ENCODE measurements at regions not wholly inside any gene's neighbourhood (a gene's known extent, or its start where the extent isn't known, plus 50 kb on each side); places are given as distances from the start of the nearest gene placed in this dataset.
"Not testable (repeated sequence)": the region's sequence is repeated elsewhere in the genome, so short reads cannot be mapped to it uniquely, and the experiment has no call there.

GRCh38 chr22:48303369-48303725, 1524.3 kb downstream of the BRD1 start:
- no peak for DNase-seq (ENCODE audit: low read depth in 4 of 4, low spot score in 3 of 4)

- DNase-seq (ENCODE audit: low read depth in 4 of 4, low spot score in 3 of 4): no peak
Observed at GRCh38 chr22:48302657-48303368, 1524.9 kb downstream of the BRD1 start.

- DNase-seq (ENCODE audit: low read depth in 4 of 4, low spot score in 3 of 4): no peak
Observed at GRCh38 chr22:48301908-48302307, 1525.8 kb downstream of the BRD1 start.

GRCh38 chr22:48301421-48301820, 1526.3 kb downstream of the BRD1 start:
- no peak for DNase-seq (ENCODE audit: low read depth in 4 of 4, low spot score in 3 of 4)

GRCh38 chr22:48300877-48301276, 1526.8 kb downstream of the BRD1 start:
- DNase-seq (ENCODE audit: low read depth in 4 of 4, low spot score in 3 of 4): no peak

GRCh38 chr22:48299801-48300200, 1527.9 kb downstream of the BRD1 start:
- DNase-seq (ENCODE audit: low read depth in 4 of 4, low spot score in 3 of 4): no peak

- DNase-seq (ENCODE audit: low read depth in 4 of 4, low spot score in 3 of 4): no peak
Observed at GRCh38 chr22:48299124-48299523, 1528.5 kb downstream of the BRD1 start.

GRCh38 chr22:48297296-48297695, 1530.4 kb downstream of the BRD1 start:
- DNase-seq (ENCODE audit: low read depth in 4 of 4, low spot score in 3 of 4): no peak

GRCh38 chr22:48289954-48290353, 1527.5 kb downstream of the TBC1D22A start:
- not testable (repeated sequence) for DNase-seq (ENCODE audit: low read depth in 4 of 4, low spot score in 3 of 4)

- no peak for DNase-seq (ENCODE audit: low read depth in 4 of 4, low spot score in 3 of 4)
Observed at GRCh38 chr22:48288376-48288940, 1526.0 kb downstream of the TBC1D22A start.

- DNase-seq (ENCODE audit: low read depth in 4 of 4, low spot score in 3 of 4): no peak
Observed at GRCh38 chr22:48287031-48287430, 1524.6 kb downstream of the TBC1D22A start.

GRCh38 chr22:48284671-48285070, 1522.2 kb downstream of the TBC1D22A start:
- no peak for DNase-seq (ENCODE audit: low read depth in 4 of 4, low spot score in 3 of 4)

GRCh38 chr22:48282804-48283203, 1520.4 kb downstream of the TBC1D22A start:
- no peak for DNase-seq (ENCODE audit: low read depth in 4 of 4, low spot score in 3 of 4)

GRCh38 chr22:48279461-48279756, 1517.0 kb downstream of the TBC1D22A start:
- DNase-seq (ENCODE audit: low read depth in 4 of 4, low spot score in 3 of 4): no peak

GRCh38 chr22:48278620-48279460, 1516.4 kb downstream of the TBC1D22A start:
- DNase-seq (ENCODE audit: low read depth in 4 of 4, low spot score in 3 of 4): no peak

- no peak for DNase-seq (ENCODE audit: low read depth in 4 of 4, low spot score in 3 of 4)
Observed at GRCh38 chr22:48277868-48278581, 1515.6 kb downstream of the TBC1D22A start.

GRCh38 chr22:48276994-48277867, 1514.8 kb downstream of the TBC1D22A start:
- DNase-seq (ENCODE audit: low read depth in 4 of 4, low spot score in 3 of 4): no peak

- no peak for DNase-seq (ENCODE audit: low read depth in 4 of 4, low spot score in 3 of 4)
Observed at GRCh38 chr22:48275412-48275811, 1513.0 kb downstream of the TBC1D22A start.

- DNase-seq (ENCODE audit: low read depth in 4 of 4, low spot score in 3 of 4): no peak
Observed at GRCh38 chr22:48270731-48271130, 1508.3 kb downstream of the TBC1D22A start.

- DNase-seq (ENCODE audit: low read depth in 4 of 4, low spot score in 3 of 4): no peak
Observed at GRCh38 chr22:48268771-48269552, 1506.5 kb downstream of the TBC1D22A start.
